ENCODE measurements at regions not wholly inside any gene's neighbourhood (a gene's known extent, or its start where the extent isn't known, plus 50 kb on each side); places are given as distances from the start of the nearest gene placed in this dataset.
A peak's percentile ranks its signal among the peaks of the same experiment; 100 is the strongest.
"Not testable (repeated sequence)": the region's sequence is repeated elsewhere in the genome, so short reads cannot be mapped to it uniquely, and the experiment has no call there.

GRCh38 chr7:3159039-3159438, 115.4 kb upstream of the CARD11 start:
- no peak overlapping the region for H3K4me3 ChIP-seq (ENCODE audit: low read length)
- H3K36me3 ChIP-seq (replicated peaks; ENCODE audit: insufficient read depth, low read length), result no peaks in the 10 kb centered on the region
- no peaks in the 10 kb centered on the region for H3K4me1 ChIP-seq (ENCODE audit: low read length)
- DNase-seq, result no peak
- H3K27me3 ChIP-seq (replicated peaks; ENCODE audit: insufficient read depth, low read length), result no peaks in the 10 kb centered on the region; the same call in 1 of the 2 replicates
- no peak for TF ChIP-seq EZH2 (optimal IDR thresholded peaks at IDR 0.05; ENCODE audit: low read depth, low read length)
- TF ChIP-seq, protein P1, sequence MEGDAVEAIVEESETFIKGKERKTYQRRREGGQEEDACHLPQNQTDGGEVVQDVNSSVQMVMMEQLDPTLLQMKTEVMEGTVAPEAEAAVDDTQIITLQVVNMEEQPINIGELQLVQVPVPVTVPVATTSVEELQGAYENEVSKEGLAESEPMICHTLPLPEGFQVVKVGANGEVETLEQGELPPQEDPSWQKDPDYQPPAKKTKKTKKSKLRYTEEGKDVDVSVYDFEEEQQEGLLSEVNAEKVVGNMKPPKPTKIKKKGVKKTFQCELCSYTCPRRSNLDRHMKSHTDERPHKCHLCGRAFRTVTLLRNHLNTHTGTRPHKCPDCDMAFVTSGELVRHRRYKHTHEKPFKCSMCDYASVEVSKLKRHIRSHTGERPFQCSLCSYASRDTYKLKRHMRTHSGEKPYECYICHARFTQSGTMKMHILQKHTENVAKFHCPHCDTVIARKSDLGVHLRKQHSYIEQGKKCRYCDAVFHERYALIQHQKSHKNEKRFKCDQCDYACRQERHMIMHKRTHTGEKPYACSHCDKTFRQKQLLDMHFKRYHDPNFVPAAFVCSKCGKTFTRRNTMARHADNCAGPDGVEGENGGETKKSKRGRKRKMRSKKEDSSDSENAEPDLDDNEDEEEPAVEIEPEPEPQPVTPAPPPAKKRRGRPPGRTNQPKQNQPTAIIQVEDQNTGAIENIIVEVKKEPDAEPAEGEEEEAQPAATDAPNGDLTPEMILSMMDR (IDR thresholded peaks at IDR 0.05; ENCODE audit: low read length), result no peak
- no peak for TF ChIP-seq EZH2phosphoT487 (IDR thresholded peaks at IDR 0.05; ENCODE audit: low read length)
- no peak overlapping the region for H3K4me2 ChIP-seq (ENCODE audit: low read depth, low read length)
- H3K9me3 ChIP-seq (replicated peaks; ENCODE audit: insufficient read depth, low read length), result no peaks in the 10 kb centered on the region
- H2AFZ ChIP-seq (ENCODE audit: low read length), result no peak overlapping the region
- H3F3A ChIP-seq (ENCODE audit: insufficient read depth, low read length), result no peaks in the 10 kb centered on the region
- H3K79me2 ChIP-seq (ENCODE audit: low read length), result no peaks in the 10 kb centered on the region
- no peak overlapping the region for H3K27ac ChIP-seq (ENCODE audit: low read length)
- no peaks in the 10 kb centered on the region for H3K9me2 ChIP-seq (replicated peaks; ENCODE audit: insufficient read depth, low read length)
- no peaks in the 10 kb centered on the region for H4K20me1 ChIP-seq (ENCODE audit: insufficient read depth, low read length)
- H3K9ac ChIP-seq (ENCODE audit: low read length), result no peak overlapping the region

DNA sequence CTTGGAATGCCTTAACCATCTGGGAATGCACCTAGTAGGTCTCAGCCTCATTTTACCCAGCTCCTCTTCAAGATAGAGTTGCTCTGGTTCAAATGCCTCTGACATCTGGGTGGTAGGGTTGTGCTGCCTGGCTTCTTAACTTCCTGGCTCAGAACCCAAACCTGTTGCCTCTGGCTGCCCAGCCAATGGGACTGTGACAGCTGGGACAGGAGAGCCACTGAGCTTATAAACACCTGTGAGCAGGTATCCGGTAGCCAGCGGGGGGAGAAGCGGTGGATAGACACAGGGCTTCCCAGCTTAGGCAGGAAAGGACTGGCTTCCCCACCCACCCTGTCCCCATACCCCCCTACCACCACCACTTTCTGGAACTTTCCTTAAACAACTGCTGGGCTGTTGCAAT, 115.8 kb upstream of the CARD11 start:
- DNase-seq, result no peak
- TF ChIP-seq, protein P1 (IDR thresholded peaks at IDR 0.05; ENCODE audit: low read length), result no peak
- TF ChIP-seq EZH2 (optimal IDR thresholded peaks at IDR 0.05; ENCODE audit: low read depth, low read length) (no peak), EZH2phosphoT487 (IDR thresholded peaks at IDR 0.05; ENCODE audit: low read length) (no peak)
- H3K4me1 ChIP-seq (ENCODE audit: low read length), result no peaks in the 10 kb centered on the region
- no peaks in the 10 kb centered on the region for H3F3A ChIP-seq (ENCODE audit: insufficient read depth, low read length)
- no peaks in the 10 kb centered on the region; the same call in 1 of the 2 replicates for H3K27me3 ChIP-seq (replicated peaks; ENCODE audit: insufficient read depth, low read length)
- no peaks in the 10 kb centered on the region for H3K79me2 ChIP-seq (ENCODE audit: low read length)
- H3K4me2 ChIP-seq (ENCODE audit: low read depth, low read length), result no peak overlapping the region
- no peaks in the 10 kb centered on the region for H3K36me3 ChIP-seq (replicated peaks; ENCODE audit: insufficient read depth, low read length)
- no peak overlapping the region for H2AFZ ChIP-seq (ENCODE audit: low read length)
- H4K20me1 ChIP-seq (ENCODE audit: insufficient read depth, low read length), result no peaks in the 10 kb centered on the region
- H3K27ac ChIP-seq (ENCODE audit: low read length), result no peak overlapping the region
- no peaks in the 10 kb centered on the region for H3K9me3 ChIP-seq (replicated peaks; ENCODE audit: insufficient read depth, low read length)
- no peak overlapping the region for H3K4me3 ChIP-seq (ENCODE audit: low read length)
- H3K9ac ChIP-seq (ENCODE audit: low read length), result no peak overlapping the region
- no peaks in the 10 kb centered on the region for H3K9me2 ChIP-seq (replicated peaks; ENCODE audit: insufficient read depth, low read length)

GRCh38 chr7:3159926-3160325, 116.3 kb upstream of the CARD11 start:
- not testable (repeated sequence) for H2AFZ ChIP-seq (ENCODE audit: low read length); H3K36me3 ChIP-seq (replicated peaks; ENCODE audit: insufficient read depth, low read length); H3K4me2 ChIP-seq (ENCODE audit: low read depth, low read length); DNase-seq; H3K27me3 ChIP-seq (replicated peaks; ENCODE audit: insufficient read depth, low read length); H4K20me1 ChIP-seq (ENCODE audit: insufficient read depth, low read length); H3K4me1 ChIP-seq (ENCODE audit: low read length); H3F3A ChIP-seq (ENCODE audit: insufficient read depth, low read length); H3K79me2 ChIP-seq (ENCODE audit: low read length); H3K4me3 ChIP-seq (ENCODE audit: low read length); H3K9me2 ChIP-seq (replicated peaks; ENCODE audit: insufficient read depth, low read length); H3K27ac ChIP-seq (ENCODE audit: low read length); H3K9me3 ChIP-seq (replicated peaks; ENCODE audit: insufficient read depth, low read length); H3K9ac ChIP-seq (ENCODE audit: low read length)

DNA sequence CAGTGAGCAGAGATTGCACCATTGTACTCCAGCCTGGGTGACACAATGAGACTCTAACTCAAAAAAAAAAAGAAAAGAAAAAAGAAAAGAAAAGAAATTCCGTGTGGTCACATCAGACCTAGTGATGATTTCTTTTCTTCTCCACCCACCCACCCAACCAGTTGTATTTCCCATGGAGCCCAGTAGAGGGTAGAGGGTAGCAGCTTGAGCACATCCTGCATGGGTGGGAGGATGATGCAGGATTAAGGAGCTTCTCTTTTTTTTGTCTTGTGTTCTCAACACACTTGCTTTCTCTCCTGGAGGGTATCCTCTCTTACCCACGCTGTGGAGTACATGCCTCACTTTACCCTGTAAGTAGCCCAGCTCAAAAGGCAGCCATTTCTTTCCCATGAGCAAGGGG, 118.6 kb upstream of the CARD11 start:
- no peaks in the 10 kb centered on the region for H3K79me2 ChIP-seq (ENCODE audit: low read length)
- H3K9me2 ChIP-seq (replicated peaks; ENCODE audit: insufficient read depth, low read length), result no peaks in the 10 kb centered on the region
- H3K4me3 ChIP-seq (ENCODE audit: low read length), result no peak overlapping the region
- no peak for DNase-seq
- H3K27me3 ChIP-seq (replicated peaks; ENCODE audit: insufficient read depth, low read length), result no peaks in the 10 kb centered on the region; the same call in 1 of the 2 replicates
- H3K36me3 ChIP-seq (replicated peaks; ENCODE audit: insufficient read depth, low read length), result no peaks in the 10 kb centered on the region
- TF ChIP-seq, protein P1 (IDR thresholded peaks at IDR 0.05; ENCODE audit: low read length), result 0 out of 2 replicates have a peak, but pooled peaks have one; percentile 11
- no peak for TF ChIP-seq EZH2 (optimal IDR thresholded peaks at IDR 0.05; ENCODE audit: low read depth, low read length)
- TF ChIP-seq EZH2phosphoT487 (IDR thresholded peaks at IDR 0.05; ENCODE audit: low read length), result no peak
- no peaks in the 10 kb centered on the region for H3K9me3 ChIP-seq (replicated peaks; ENCODE audit: insufficient read depth, low read length)
- no peak overlapping the region for H3K9ac ChIP-seq (ENCODE audit: low read length)
- no peaks in the 10 kb centered on the region for H4K20me1 ChIP-seq (ENCODE audit: insufficient read depth, low read length)
- no peak overlapping the region for H3K4me2 ChIP-seq (ENCODE audit: low read depth, low read length)
- no peaks in the 10 kb centered on the region for H3K4me1 ChIP-seq (ENCODE audit: low read length)
- H3K27ac ChIP-seq (ENCODE audit: low read length), result no peak overlapping the region
- H2AFZ ChIP-seq (ENCODE audit: low read length), result no peak overlapping the region
- no peaks in the 10 kb centered on the region for H3F3A ChIP-seq (ENCODE audit: insufficient read depth, low read length)

DNA sequence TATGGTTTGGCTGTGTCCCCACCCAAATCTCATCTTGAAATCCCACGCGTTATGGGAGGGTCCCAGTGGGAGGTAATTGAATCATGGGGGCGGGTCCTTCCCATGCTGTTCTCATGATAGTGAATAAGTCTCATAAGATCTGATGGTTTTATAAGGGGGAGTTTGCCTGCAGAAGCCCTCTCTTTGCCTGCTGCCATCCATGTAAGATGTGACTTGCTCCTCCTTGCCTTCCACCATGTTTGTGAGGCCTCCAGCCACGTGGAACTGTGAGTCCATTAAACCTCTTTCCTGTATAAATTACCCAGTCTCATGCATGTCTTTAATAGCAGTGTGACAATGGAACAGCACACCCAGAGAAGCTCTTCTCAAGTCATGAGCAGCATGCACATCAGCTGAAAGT, 119.1 kb upstream of the CARD11 start:
- H2AFZ ChIP-seq (ENCODE audit: low read length); H3K9me3 ChIP-seq (replicated peaks; ENCODE audit: insufficient read depth, low read length); H3K79me2 ChIP-seq (ENCODE audit: low read length); H3K4me1 ChIP-seq (ENCODE audit: low read length); H4K20me1 ChIP-seq (ENCODE audit: insufficient read depth, low read length); H3K9me2 ChIP-seq (replicated peaks; ENCODE audit: insufficient read depth, low read length); H3K4me3 ChIP-seq (ENCODE audit: low read length); H3K4me2 ChIP-seq (ENCODE audit: low read depth, low read length); H3K27me3 ChIP-seq (replicated peaks; ENCODE audit: insufficient read depth, low read length); H3K9ac ChIP-seq (ENCODE audit: low read length); H3F3A ChIP-seq (ENCODE audit: insufficient read depth, low read length); H3K27ac ChIP-seq (ENCODE audit: low read length); DNase-seq; H3K36me3 ChIP-seq (replicated peaks; ENCODE audit: insufficient read depth, low read length): not testable (repeated sequence)

Data from MM.1S (cell line).